ACC112 (cell line): ENCODE measurements at regions not wholly inside any gene's neighbourhood (a gene's known extent, or its start where the extent isn't known, plus 50 kb on each side); places are given as distances from the start of the nearest gene placed in this dataset.

Experiments used
- H2AFZ ChIP-seq: fragments of 200-600 bp; sonication (generic); one replicate; pipeline ENCODE4 v1.6.0; 2017; ENCODE audit warnings: antibody characterized with exemption, low read length; ENCODE audit not compliant: unreplicated experiment
- H3K27ac ChIP-seq: fragments of 200-600 bp; sonication (generic); 2 replicates; pipeline ENCODE4 v1.5.1; 2014; ENCODE audit warnings: low read depth, mild to moderate bottlenecking, antibody characterized with exemption, low read length, moderate library complexity
- H3K27me3 ChIP-seq: fragments of 200-600 bp; sonication (generic); 2 replicates; pipeline ENCODE4 v1.6.1; 2014; ENCODE audit warnings: mild to moderate bottlenecking, antibody characterized with exemption, low read length, moderate library complexity, mixed read lengths; ENCODE audit not compliant: insufficient read depth
- H3K36me3 ChIP-seq: fragments of 200-600 bp; sonication (generic); 2 replicates; pipeline ENCODE4 v1.6.1; 2016; ENCODE audit warnings: mild to moderate bottlenecking, antibody characterized with exemption, low read length, moderate library complexity, mixed read lengths; ENCODE audit not compliant: insufficient read depth
- H3K4me1 ChIP-seq: fragments of 200-600 bp; sonication (generic); one replicate; pipeline ENCODE4 v1.6.1; 2016; ENCODE audit warnings: low read length, mixed read lengths; ENCODE audit not compliant: insufficient read depth, unreplicated experiment, control insufficient read depth
- H3K4me3 ChIP-seq: fragments of 200-600 bp; sonication (generic); 2 replicates; pipeline ENCODE4 v1.5.1; 2014; ENCODE audit warnings: mild to moderate bottlenecking, low read depth, low read length
- H3K79me2 ChIP-seq: fragments of 200-600 bp; sonication (generic); one replicate; pipeline ENCODE4 v1.6.0; 2016; ENCODE audit warnings: low read length; ENCODE audit not compliant: control insufficient read depth, unreplicated experiment, insufficient read depth

DNA sequence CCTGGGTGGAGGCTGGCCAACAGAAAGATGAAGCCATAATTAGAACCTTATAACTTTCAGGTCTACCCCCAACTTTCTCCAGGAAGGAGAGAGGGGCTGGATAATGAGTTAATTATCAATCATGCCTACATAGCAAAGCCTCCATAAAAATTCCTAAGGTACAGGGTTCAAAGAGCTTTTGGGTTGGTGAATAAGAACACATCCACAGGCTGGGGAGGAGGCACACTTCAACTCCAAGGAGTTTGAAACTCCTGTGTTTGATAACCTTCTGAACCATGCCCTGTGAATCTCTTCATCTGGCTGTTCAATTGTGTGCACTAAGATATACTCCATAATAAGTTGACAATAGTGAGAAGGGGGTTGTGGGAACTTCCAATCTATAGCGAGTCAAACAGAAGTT is 552.3 kb downstream of the TDRD15 start:
- H3K27me3 ChIP-seq = no peaks in the 10 kb centered on the region
- no peak overlapping the region for H3K4me3 ChIP-seq
- no peaks in the 10 kb centered on the region for H3K36me3 ChIP-seq
- H3K27ac ChIP-seq = no peak overlapping the region
- H3K79me2 ChIP-seq = no peaks in the 10 kb centered on the region
- no peak overlapping the region for H2AFZ ChIP-seq
- H3K4me1 ChIP-seq = no peaks in the 10 kb centered on the region

DNA sequence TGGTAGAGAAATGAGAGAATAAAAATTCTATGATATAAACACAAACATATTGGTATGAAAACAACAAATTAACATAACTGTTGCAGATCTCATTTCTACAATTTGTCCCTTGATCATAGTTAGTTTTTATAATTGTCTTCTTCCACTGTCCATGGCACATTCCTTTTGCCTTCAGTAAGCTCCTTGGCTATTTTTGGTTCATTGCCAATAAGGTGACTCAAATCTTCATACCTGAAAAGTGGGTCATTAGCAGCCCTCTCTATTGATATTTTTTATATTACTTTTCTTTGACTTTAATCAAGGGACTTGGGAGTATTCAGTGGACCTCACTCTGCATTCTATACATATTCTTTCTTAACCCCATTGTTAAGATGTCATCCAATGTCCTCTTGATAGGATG is 552.9 kb downstream of the TDRD15 start:
- no peak overlapping the region for H2AFZ ChIP-seq
- H3K4me3 ChIP-seq = no peak overlapping the region
- H3K27me3 ChIP-seq = no peaks in the 10 kb centered on the region
- no peaks in the 10 kb centered on the region for H3K36me3 ChIP-seq
- H3K27ac ChIP-seq = no peak overlapping the region
- H3K79me2 ChIP-seq = no peaks in the 10 kb centered on the region
- no peaks in the 10 kb centered on the region for H3K4me1 ChIP-seq

DNA sequence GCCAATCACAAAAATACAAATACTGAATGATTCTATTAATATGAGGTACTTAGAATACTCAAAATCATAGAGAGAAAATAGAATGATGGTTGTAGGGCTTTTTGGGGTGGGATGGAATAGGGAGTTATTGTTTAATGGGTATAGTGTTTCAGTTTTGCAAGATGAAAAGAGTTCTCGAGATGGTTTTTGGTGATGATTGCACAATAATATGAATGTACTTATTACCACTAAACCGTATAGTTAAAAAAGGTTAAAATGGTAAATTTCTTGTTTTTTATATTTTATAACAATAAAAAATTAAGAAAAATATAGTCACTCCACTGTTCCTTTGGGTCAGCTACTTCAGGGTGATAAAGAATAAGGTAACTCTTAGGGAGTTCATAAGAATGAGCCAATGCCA is 560.1 kb downstream of the TDRD15 start:
- no peak overlapping the region for H3K4me3 ChIP-seq
- H3K79me2 ChIP-seq = no peaks in the 10 kb centered on the region
- H2AFZ ChIP-seq = no peak overlapping the region
- H3K36me3 ChIP-seq = no peaks in the 10 kb centered on the region
- H3K27me3 ChIP-seq = no peaks in the 10 kb centered on the region
- H3K4me1 ChIP-seq = no peaks in the 10 kb centered on the region
- no peak overlapping the region for H3K27ac ChIP-seq

DNA sequence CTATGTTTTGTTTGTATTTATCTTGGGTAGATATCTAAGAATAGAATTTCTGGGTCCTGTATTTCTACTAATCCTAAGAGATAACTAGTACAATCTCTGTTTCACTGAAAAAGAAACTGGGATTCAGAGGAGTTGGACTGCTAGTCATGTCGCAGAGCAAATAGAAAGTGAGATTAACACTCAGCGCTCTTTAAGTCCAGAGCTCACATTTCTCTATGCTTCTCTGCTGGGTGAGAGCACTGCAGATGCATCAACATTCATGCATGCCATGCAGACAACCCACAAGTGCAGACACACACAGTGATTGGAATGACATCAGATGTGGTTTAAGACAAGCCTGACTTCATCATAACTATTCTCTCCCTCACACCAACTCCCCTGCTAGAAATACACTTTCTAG is 563.8 kb downstream of the TDRD15 start:
- H3K27me3 ChIP-seq = no peaks in the 10 kb centered on the region
- no peak overlapping the region for H2AFZ ChIP-seq
- H3K36me3 ChIP-seq = no peaks in the 10 kb centered on the region
- no peaks in the 10 kb centered on the region for H3K4me1 ChIP-seq
- H3K79me2 ChIP-seq = no peaks in the 10 kb centered on the region
- H3K27ac ChIP-seq = no peak overlapping the region
- no peak overlapping the region for H3K4me3 ChIP-seq

DNA sequence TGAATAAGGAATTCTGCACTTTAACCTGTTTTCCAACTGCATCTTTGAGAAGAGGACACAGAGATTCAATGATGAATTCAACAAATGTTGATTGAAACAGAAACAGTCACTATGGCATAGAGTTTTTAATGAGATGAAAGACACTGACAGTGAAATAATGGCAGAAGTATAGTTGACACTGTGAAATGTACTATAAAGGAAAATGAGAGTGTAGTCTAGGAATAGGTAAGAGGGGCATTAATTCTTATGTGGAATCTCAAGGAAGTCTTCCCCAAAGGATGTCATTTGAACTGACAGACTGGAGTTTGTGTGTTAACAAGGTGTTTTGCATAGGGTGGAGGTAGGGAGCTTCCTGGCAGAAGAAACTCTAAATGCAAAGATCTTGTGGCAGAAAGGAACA is 566.2 kb downstream of the TDRD15 start:
- no peak overlapping the region for H3K27ac ChIP-seq
- H3K27me3 ChIP-seq = no peaks in the 10 kb centered on the region
- H3K4me1 ChIP-seq = no peaks in the 10 kb centered on the region
- no peaks in the 10 kb centered on the region for H3K36me3 ChIP-seq
- H3K4me3 ChIP-seq = no peak overlapping the region
- no peak overlapping the region for H2AFZ ChIP-seq
- H3K79me2 ChIP-seq = no peaks in the 10 kb centered on the region

DNA sequence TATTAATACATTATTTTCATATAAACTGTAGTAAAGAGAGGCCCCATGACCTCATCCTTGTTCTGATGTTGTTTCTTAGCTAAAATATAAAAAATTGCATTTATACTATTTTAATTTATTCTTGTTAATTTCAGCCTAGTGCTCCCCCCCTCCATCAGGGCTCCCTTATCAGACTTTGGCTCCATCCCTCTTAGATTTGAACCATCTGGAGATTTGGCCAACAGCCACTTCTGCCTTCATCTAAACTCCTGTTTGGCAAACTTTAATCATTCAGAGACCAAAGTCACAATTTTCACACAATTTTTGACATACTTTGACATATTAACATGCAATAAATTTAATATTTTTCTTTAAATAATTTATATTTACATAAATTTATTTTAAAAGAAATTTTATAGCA is 569.3 kb downstream of the TDRD15 start:
- Histone ChIP-seq H3K4me1 (no peaks in the 10 kb centered on the region), H3K79me2 (no peaks in the 10 kb centered on the region), H3K36me3 (no peaks in the 10 kb centered on the region), H3K27ac (no peak overlapping the region), H3K4me3 (no peak overlapping the region), H3K27me3 (no peaks in the 10 kb centered on the region), H2AFZ (no peak overlapping the region)

DNA sequence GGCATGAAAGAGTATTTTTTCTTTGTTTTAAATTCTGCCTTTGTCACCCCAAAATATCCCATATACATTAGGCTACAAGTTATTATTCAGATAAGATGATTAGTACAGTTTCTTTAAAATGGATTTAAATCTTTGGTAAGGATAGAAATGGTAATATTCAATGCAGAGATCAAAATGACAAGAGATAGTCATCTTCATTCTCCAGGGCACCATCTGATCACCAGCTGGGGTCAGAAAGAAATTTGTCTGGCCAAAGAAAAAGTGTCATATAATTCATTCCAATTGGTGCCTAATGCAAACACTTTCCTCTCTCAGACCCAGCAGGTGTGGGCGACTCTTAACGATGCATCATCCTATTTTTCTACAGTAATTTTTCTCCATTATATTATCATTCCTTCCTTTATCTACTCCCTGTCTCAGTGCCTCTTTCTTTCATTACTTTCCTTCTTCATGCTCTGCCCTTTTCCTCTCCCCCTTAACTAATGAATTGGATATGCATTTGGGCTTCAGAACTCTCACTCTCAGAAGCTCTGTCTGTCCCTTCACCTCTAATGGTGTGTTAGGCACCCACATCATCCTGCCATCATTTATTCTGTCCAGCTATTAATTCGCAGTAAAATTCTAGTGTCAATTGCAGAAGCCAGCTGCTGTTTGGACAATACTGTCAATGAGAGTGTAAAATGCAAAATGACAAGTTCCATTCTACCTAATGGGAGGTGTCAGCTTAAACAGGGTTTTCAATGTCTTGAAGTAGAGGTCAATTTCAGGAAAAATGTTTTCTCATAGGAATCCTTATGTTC is 570.5 kb downstream of the TDRD15 start:
- H3K27me3 ChIP-seq = no peaks in the 10 kb centered on the region
- H3K79me2 ChIP-seq = no peaks in the 10 kb centered on the region
- H3K4me1 ChIP-seq = no peaks in the 10 kb centered on the region
- no peak overlapping the region for H3K4me3 ChIP-seq
- H2AFZ ChIP-seq = no peak overlapping the region
- H3K36me3 ChIP-seq = no peaks in the 10 kb centered on the region
- no peak overlapping the region for H3K27ac ChIP-seq

DNA sequence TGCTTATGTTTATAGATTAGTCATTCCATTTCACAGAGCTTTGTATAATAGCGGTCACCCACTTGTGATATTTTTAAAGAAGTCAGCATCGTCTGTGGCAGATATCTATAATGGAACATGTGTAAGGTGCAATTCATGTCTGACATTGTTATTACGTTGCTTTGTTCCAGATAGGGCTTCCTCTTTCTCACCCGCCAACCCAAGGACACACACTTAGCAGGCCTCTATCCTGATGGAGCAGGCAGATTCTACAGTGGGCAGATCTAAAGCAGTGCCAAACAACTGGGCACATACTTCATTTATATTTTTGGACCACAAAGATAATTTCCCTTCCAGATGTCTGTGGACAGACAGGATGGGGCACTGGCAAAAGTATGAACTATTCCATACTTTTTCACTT is 573.1 kb downstream of the TDRD15 start:
- Histone ChIP-seq H3K79me2 (no peaks in the 10 kb centered on the region), H3K36me3 (no peaks in the 10 kb centered on the region), H3K4me3 (no peak overlapping the region), H3K27ac (no peak overlapping the region), H2AFZ (no peak overlapping the region), H3K4me1 (no peaks in the 10 kb centered on the region), H3K27me3 (no peaks in the 10 kb centered on the region)

DNA sequence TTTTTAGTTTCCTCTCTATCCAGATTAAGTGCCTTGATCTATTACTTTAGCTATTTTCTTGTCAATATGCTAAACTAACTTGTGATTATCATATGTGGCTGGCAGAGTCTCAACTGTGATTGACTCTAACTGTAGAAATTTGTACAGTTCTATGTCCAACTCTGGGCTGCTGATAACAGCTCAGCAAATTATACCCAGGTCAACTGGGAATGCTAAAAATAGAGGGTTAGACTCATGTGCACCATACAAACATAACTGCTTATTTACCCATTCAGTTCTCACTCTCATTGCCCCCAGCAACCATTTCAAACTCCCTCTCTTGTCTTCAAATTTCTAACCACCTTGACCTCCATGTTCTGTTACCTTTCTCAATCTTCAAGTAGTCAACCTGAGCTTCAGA is 576.9 kb downstream of the TDRD15 start:
- no peaks in the 10 kb centered on the region for H3K4me1 ChIP-seq
- H2AFZ ChIP-seq = no peak overlapping the region
- H3K27ac ChIP-seq = no peak overlapping the region
- H3K27me3 ChIP-seq = no peaks in the 10 kb centered on the region
- no peak overlapping the region for H3K4me3 ChIP-seq
- no peaks in the 10 kb centered on the region for H3K36me3 ChIP-seq
- no peaks in the 10 kb centered on the region for H3K79me2 ChIP-seq

DNA sequence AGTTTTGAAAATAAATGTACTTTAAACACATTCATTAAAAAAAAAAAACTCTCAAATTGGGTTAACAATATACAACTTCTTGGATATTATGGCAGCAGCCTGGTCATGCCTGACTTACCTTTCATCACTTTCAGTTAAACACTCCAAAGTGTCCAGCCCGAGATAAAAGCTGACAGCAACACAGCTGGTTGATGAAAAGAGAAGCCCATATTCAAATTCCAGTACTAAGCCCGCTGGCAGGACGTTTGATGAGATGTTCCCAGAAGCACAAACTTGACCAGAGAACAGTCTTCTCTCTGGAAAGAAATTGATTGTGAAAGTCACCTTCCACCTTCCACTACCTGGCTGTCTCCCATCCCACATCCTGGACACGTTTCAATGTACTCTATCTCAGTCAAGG is 586.3 kb downstream of the TDRD15 start:
- H3K27ac ChIP-seq = no peak overlapping the region
- no peaks in the 10 kb centered on the region for H3K4me1 ChIP-seq
- no peak overlapping the region for H3K4me3 ChIP-seq
- no peaks in the 10 kb centered on the region for H3K79me2 ChIP-seq
- H3K36me3 ChIP-seq = no peaks in the 10 kb centered on the region
- no peak overlapping the region for H2AFZ ChIP-seq
- H3K27me3 ChIP-seq = no peaks in the 10 kb centered on the region

DNA sequence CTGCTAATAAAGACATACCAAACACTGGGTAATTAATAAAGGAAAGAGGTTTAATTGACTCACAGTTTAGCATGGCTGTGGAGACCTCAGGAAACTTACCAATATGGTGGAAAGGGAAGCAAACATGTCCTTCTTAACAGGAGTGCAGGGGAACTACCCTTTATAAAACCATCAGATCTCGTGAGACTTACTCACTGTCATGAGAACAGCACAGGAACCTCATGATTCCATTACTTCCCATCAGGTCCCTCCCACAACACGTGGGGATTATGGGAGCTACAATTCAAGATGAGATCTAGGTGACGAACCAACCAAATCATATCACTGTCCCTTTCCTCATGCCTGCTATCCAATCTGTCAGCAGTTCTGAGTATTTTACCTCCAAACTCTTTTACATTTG is 586.7 kb downstream of the TDRD15 start:
- no peaks in the 10 kb centered on the region for H3K27me3 ChIP-seq
- H2AFZ ChIP-seq = no peak overlapping the region
- H3K27ac ChIP-seq = no peak overlapping the region

More for the DNA sequence above, 586.7 kb downstream of the TDRD15 start:
- H3K36me3 ChIP-seq = no peaks in the 10 kb centered on the region
- H3K4me1 ChIP-seq = no peaks in the 10 kb centered on the region
- H3K4me3 ChIP-seq = no peak overlapping the region
- H3K79me2 ChIP-seq = no peaks in the 10 kb centered on the region
